Hepatic stellate cell (primary cell): ENCODE measurements at regions not wholly inside any gene's neighbourhood (a gene's known extent, or its start where the extent isn't known, plus 50 kb on each side); places are given as distances from the start of the nearest gene placed in this dataset.
"Not testable (repeated sequence)": the region's sequence is repeated elsewhere in the genome, so short reads cannot be mapped to it uniquely, and the experiment has no call there.

Source experiments
- DNase-seq: peaks from one replicate; pipeline ENCODE4 v3.0.0; 2011; ENCODE audit warnings: low spot score

DNA sequence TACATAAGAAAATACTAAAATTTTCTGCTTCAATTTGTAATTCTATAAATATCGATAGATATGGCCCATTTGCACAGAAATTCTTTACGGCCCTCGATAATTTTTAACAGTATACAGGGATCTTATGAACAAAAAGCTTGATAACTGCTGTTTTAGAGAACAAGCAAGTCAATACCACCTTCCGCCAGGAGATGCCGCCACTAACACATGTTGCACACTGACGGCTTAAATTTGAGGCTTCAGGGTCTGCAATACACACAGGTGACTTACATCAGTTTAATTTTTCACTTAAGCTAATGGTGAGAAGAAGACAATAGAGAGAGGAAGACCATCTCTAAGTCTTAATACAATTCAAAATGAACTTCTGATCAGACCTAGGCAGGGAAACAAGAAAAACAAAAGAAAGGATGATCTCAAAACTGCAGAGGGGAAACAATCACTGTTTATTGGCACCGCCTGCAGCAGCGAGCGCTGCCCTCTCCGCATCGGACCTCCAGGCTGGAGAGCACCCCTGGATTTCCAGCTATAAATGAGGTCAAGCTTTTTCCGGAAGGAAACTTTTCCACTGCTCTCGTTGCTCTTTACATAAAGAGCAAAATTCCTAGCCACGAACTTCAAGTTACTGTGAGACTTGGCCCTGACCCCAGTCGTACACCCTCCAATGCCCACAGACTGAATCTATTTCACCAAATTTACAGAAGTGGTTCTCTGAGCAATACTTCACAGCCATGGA lies 53.9 kb downstream of the OTOR start:
- DNase-seq: peak; percentile 11

DNA sequence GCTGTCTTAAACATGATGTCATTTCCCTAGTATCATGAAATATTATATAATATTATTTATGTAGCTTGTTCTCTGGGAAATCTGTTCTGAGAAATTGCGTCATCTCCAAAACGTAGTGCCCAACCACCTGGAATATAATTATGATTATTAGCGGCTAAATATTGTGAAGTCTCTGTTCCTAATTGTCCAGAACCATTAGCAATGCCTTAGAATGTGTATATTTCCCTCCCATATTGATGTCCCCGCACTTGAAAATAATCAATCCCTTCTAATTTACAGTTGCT lies 54.4 kb downstream of the OTOR start:
- no peak for DNase-seq

DNA sequence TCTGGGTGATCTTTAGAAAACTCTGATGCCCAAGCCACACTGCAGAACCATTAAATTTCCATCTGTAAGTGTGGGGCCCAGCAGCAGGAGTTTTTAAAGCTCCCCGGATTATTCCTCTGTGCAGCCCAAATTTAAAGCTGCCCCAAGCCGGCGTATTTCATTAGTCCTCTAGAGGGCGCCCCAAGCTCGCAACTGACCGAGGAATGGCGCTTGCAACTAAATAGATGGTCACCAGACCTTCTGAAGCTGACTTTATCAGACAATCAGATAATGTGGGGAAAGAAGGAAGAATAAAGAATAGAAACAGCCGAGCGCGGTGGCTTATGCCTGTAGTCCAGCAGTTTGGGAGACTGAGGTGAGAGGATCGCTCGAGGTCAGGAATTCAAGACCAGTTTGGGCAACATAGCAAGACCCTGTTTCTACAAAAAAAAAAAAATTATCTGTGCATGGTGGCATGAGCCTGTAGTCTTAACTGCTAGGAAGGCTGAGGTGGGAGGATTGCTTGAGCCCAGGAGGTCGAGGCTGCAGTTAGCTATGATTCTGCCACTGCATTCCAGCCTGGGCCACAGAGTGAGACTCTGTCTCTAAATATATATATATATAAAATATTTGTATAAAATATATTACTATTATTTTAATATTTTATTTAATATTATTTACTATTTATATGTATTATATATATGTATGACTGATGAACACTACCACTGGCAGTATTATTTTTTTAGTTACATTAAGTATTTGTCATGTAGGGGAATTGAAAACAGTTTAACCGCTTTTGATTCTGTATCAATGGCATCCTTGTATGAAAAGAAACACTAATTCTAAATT lies 56.0 kb downstream of the OTOR start:
- DNase-seq: peak; percentile 26

DNA sequence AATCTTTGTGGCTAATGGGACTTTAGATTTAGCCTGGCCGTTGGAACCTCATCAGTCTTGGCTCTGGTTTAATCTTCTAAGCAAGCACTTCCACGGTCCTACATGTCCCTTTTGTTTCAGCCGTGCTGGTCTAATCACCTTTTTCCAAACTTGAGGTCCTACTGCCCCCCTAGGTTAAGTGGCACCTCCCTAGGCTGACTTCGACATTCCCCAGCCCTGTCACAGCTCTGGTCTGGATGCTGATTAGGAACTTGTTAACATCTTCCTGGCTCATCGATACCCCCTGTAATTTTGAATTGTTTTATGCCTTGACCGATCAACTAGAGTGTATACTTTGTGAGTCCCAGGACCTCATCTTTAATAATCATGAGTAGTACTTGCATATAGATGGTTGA lies 56.6 kb downstream of the OTOR start:
- no peak for DNase-seq

DNA sequence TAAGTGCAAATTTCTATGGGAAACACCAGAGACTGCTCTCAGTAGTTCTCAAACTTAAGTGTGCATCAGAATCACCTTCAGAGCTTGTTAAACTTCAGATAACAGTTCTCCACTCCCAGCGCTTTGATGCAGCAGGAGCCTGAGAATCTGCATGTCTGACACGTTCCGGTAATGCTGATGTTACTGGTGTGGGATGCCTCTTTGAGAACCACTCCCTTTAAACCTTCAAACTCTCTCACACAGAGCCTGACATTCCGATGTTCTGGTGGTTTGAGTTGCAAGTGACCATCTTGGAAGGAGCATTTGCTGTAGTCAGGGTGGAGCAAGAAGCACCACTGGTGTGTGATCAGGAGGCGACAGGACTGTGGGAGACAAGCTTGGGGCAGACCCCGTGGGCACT lies 57.9 kb downstream of the OTOR start:
- DNase-seq: no peak

DNA sequence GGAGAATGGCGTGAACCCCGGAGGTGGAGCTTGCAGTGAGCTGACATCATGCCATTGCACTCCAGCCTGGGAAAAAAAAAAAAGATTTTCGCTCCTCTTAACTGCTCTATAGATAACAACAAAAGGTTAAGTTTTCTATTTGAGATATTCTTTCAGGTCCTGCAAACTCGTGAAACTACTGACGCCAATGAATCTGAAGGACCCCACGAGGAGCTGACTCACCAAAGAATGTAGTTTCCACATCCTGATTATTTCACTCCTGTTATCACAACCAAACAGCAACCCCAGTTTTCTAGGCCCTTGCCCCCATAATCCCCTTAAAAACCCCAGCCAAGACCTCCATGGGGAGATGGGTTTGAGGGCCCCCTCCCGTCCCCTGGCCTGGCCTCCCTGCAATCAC lies 58.7 kb downstream of the OTOR start:
- no peak for DNase-seq

DNA sequence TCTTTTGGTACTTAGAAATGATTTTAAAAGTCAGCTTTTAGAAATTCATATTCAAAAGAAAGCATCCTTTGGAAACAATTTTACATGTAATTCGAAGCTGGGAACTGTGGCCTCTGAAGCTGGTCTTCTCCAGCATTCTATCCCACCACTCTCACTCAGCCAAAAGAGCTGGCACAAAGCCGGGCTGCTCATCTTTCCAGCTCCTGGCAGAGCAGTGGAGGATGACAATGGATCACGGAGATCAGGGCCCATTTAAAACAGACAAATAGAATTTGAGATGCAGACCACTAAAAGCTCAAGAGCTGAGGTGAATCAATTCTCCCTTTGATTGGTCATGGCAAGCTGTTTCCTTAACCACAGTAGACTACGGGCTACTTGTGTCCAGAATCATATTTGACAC lies 60.6 kb downstream of the OTOR start:
- no peak for DNase-seq

DNA sequence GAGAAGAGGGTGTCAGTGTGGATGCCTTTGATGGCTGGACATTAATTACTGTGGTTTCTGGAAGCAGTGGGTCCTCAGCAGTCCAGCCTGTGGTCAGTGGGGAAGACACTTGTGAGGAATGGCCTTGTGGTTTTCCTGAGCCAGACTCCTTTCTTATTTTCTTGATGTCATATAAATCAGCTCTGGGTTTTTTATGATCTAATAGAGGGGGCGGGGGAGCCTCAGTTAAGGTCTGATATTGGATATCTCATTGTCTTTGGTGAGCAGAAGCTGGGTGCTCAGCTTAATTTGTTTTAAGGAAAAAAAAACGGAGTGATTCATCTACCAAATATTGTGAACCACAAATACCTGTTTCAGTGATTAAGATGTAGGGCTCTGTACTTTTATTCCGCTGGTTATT lies 62.1 kb downstream of the OTOR start:
- DNase-seq: no peak

DNA sequence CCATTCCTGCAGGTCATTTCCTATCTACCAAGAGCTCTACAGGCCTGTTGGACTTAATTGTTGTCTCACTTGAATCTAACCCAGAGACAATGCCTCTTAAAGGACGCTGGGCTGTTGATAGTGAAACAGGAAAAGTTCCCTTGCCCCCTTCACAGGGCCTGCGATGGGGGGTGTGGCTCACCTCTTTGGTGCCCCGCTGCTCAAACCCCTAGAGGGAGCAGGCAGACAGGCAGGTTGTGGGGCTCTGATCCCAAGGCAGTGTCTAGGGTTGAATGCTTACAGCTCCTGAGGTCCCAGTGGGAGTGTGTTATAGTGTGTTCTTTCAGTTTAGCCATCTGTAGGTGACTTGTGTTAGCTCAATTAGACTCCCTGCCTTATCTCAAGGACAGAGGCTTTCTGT lies 68.0 kb downstream of the OTOR start:
- no peak for DNase-seq

DNA sequence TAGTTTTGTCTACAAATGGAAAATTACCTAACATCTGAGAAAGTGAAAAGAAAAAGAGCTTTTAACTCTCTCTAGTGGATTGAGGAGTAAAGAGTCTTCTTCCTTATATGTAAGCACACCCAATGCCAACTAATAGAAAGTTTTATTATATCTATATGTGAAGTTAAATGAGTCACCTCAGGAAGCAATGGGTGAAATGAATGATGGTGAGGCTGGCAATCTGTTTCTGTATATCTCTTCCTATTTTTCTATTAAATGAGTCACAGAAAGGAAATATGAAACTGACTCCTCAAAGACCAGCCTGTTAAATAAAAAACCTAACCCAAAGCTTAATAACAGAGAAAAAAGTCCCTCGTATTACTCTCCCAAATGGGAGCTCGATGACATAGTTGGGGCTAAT lies 71.3 kb downstream of the OTOR start:
- no peak for DNase-seq

DNA sequence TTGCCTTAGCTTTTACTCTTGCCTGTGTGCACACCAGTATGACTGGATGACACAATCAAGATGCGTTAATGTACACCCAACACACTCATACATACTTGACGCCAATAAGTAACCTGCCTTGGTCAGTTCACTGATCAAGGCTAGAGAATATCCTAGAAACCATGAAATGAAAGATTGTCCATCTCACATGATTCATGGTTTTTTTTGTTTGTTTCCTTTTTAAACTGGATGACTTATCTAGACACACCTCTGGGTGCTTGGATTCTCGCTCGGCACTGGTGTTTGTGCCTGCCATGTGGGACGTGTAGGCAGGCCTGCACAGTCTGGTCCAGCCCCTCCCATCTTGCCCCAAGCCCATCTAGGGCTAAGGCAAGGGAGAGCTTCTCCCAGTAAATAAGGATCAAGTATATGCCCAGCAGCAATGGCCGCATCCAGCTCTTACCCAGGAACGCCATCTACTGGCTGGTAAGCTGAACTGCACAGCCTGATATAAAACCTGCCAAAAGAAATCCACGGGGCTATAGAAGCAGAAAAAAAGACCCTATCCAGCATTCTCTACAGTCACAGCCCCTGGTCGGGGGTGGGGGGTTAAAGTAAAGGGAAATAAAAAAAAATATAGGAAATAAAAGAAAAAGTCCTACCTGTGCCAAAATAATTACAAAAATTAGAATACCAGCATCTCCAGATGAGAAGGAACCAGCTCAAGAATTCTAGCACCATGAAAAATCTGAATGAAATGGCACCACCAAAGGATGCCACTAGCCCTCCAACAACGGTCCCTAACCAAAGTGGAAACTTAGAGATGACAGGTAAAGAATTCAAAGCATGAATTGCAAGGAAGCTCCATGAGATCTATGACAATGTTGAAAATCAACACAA lies 73.3 kb downstream of the OTOR start:
- DNase-seq: peak; percentile 17

DNA sequence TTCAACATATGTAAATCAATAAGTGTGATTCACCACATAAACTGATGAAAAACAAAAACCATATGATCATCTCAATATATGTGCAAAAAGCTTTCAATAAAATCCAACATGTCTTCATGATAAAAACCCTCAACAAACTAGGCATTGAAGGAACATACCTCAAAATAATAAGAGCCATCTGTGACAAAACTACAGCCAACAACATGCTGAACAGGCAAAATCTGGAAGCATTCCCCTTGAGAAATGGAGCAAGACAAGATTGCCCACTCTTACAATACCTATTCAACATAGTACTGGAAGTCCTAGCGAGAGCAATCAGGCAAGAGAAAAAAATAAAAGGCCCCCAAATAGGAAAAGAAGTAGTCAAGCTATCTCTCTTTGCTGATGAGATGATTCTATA lies 76.5 kb downstream of the OTOR start:
- no peak for DNase-seq

DNA sequence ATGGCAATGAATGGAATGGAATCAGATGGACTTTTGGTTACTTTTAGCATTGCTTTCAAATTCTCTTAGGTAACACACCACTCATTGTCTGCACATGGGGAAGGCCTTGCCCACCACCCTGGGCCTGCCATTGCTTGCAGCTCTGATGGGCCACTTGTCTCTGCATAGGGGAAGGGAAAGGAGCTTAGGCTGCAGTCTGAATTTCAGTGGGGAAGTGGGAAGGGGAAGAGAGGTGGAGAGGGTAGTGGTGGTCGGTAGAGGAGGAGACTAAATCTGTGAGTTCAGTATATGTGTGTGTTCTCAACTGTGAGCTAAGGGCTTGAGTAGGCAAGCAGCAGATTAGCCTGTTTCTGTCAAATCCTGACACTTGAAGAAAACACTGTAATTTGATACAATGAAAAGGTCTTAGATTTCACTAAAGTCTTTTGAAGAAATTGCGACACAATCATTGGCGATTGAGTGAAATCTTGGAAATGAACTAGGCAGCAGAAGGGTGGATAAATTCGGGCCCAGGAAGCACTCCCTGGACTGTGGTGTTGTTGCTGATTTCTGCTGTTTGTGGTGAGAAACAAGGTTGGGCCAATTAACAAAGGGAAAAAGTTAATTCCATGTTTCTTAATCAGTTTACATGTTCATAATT lies 80.6 kb downstream of the OTOR start:
- DNase-seq: no peak

DNA sequence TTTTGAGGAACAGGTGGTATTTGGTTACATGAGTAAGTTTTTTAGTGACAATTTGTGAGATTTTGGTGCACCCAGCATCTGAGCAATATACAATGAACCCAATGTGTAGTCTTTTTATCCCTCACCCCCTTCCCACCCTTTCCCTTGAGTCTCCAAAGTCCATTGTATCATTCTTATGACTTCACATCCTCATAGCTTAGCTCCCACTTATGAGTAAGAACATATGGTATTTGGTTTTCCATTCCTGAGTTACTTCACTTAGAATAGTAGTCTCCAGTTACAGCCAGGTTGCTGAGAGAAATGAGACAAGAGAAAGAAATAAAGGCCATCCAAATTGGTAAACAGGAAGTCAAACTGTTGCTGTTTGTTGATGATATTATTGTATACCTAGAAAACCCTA lies 87.5 kb downstream of the OTOR start:
- DNase-seq: not testable (repeated sequence)

DNA sequence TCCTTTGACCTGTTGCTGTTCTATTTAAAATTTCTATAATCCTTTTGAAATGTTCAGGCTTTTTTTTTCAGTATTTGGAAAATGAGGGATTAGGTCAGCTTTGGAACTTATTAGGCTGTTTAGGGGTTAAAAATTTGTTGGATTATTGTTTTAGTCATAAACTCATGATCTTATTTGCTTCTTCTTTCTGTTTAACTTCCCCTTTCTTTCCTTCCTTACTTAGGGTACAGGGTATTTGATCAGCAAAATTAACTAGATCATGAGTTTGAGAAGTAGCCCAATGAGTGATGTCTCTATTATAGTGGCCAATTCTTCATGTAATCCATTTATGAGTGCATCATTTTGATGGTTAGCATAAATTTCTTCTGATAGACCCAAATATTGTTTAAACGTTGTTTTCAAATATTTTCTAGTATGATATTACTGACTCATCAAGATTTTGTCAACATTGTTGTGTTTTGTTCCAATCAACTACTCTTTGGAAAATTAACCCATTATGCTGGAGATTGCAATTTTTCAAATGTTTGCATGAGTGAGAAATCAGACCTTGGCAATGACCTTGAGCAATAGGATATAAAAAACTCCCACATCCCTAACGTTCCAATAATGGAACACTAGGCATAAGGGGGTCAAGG lies 94.4 kb downstream of the OTOR start:
- no peak for DNase-seq

DNA sequence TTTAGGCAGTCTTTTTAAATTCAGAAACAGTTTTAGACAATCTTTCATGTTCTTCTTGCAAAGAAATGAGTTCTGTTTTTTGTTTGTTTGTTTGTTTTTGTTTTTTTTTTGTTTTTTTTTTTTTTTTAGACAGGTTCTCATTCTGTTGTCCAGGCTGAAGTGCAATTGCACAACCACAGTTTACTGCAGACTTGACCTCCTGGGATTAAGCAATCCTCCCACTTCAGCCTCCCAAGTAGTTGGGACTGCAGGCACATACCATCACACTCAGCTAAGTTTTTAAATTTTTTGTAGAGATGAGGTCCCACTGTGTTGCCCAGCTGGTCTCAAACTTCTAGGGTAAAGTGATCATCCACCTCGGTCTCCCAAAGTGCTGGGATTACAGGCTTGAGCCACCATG lies 96.2 kb downstream of the OTOR start:
- DNase-seq: no peak

DNA sequence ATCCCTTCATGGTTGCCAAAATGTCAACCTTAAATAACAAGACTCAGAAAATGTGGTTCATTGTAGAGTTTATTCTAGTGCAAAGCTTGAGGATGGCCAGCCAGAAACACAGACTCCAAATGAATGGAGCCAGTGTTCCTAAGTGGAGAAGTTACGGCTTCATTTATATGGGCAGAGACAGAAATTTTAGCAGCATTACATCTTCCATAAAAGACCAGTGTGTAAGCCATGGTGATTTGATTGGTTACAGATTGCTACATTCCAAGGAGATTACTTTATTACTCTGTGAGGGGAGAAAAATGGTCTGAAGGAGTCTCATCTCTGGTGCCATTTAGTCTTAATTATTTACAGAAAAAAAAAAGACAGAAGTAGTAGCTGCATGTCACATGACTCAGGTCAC lies 97.8 kb downstream of the OTOR start:
- no peak for DNase-seq

DNA sequence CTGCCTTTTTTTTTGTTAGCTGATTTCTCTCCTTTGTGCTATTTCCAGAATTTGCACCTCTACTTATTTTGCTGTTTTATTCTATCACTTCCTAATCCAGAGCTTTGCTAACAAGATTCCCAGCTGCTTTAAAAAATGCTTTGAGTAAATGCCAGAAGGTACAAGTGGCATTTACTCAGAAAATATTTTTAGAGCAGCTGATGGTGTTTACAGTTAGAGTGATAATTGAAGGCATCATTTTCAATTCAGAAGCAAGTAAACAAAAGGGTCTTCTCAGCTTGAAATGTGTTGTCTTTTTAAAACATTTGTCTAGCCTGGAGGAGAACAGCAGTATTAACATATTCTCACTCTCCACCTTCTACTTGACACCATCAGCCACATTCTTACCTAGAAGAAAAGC lies 99.9 kb downstream of the OTOR start:
- DNase-seq: no peak

DNA sequence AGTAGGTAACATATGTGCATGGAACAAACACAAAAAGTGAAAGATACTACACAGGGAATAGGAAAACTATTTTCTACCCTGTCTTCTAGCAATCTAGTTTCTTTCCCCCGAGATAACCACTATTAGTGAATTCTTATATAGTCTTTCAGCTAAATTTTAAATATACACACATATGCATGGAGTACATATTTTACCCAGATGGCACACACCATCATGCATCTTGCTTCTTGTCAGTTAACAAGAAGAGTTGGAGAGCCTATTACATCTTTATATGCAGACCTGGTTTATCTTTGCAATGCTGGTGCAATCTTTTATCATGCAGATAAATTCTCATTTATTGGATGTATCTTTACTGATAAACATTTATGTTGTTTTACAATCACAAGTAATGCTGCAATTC lies 100.4 kb downstream of the OTOR start:
- no peak for DNase-seq

DNA sequence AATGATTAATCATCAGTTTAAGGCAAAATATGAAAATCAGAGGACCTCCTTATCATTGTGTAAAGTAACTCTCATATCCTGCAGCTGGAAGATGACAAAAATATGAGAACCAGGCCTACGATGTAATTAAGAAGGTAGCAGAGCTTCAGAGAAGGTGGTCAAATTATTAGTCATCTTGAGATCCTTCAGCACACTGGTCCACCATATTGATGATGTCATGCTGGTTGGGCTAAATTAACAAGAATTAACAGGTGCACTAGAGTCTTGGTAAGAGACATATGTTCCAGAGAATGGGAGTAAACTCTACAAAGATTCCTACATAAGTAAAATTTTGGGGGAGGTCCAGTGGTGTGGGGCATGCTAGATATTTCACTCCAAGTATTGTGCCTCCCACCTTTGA lies 112.8 kb downstream of the OTOR start:
- no peak for DNase-seq

DNA sequence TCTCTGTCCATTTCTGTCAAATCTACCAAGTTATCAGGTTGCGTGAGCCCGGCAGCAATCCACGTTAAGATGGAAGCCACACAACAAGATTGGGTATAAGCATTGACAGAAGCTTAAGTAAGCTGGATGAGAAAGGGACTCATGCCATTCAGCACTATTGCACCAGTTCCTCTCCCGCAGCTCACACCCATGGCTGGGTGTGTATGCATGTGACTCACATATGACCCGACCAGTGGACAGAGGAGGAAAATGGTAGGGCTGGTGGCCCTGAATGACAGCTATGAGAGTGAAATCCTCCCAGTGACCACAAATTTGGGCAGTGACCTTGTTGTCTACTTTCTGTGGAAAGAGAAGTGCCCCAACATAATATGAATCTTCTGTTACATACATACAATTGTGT lies 113.5 kb downstream of the OTOR start:
- no peak for DNase-seq

DNA sequence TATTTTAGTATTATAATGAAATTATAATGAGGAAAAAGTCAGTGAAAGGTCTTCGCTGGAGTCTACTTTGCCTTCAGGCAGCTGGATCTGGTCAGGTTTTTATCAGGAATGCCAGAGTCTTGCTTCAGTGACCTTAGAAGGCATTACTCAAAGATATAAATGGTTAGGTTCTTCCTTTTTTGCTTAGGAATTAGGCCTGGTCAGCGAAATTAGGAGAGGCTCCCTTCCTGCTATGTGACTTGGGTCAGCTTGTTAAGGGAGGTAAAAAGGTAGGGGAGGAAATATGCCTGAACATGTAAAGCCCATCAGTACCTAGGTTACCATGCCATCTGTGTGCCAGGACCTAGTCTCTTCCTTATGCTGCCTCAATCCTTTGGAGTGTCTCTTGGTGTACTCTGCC lies 115.1 kb downstream of the OTOR start:
- DNase-seq: no peak
